ENCODE measurements at regions not wholly inside any gene's neighbourhood (a gene's known extent, or its start where the extent isn't known, plus 50 kb on each side); places are given as distances from the start of the nearest gene placed in this dataset.

DNA sequence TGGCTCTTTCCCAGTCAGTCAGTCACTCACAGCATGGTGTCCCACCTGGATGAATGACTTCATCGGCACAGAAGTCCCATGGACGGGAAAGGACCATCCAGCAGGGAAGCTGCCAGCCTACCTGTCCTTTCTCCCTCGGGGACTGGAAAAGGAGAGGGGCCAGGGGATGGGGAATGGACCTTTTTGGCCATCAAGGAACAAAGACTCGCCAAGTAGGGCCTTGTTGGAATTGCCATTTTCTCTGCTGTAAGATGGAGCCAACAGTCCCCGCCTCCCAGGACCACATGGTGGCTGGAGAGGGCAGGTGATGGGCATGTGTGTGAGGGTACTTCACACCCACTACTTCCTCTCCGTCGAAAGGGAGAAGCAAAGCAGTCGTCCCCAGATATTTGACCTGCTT, 67.8 kb upstream of the LHX1 start:
- DNase-seq = no peak

DNA sequence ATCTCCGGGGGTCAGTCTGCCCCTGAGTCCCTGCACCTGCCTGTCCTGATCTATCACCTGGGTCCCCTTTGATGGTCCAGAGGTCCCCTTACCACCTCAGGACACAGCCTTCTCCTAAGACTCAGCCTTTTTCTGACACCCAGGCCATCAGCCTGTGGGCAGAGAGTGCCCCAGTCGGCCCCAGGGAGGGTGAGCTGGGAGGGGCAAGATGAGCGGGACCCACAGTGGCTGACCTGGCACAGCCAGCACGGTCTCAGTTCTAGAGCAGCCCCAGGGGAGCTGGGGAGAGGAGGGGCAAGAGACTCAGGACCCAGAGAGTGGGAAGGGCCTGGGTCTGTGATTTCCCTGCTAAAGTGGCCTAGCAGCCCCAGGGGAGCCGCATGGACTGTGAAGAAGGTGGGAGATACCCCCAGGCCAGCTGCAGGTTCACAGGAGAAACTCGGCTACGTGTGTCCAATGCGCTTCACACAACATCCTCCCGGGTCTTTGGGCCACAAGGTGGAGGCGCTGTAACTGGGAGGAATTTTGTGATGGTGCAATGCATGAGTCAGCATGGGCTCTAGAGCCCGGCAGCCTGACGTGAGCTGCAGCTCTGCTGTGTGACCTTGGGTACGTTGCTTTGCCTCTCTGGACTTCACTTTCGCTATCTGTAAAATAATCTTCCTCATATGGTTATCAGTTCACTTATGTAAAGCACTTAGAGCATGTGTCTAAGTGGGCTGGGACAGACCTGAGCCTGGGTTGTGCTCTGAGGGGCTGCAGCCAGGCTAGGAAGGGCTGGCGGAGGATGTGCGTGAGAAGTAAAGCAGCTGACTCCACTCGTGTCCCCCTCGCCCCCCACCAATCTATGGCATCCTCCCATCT, 67.2 kb upstream of the LHX1 start:
- no peak for DNase-seq

DNA sequence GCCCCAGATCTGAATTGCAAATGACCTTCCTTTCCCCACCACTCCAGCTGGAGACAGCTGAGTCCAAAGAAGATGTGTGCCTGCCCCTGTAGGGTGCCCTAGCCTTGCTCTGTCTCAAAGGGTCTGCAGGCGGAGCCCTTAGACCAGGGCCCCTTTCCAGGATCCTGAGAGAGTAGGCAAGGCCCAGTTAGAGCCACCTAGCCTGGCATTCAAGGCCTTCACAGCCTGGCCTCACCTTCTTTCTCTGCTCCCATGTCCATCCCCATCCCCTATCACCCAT, 66.6 kb upstream of the LHX1 start:
- no peak for DNase-seq

DNA sequence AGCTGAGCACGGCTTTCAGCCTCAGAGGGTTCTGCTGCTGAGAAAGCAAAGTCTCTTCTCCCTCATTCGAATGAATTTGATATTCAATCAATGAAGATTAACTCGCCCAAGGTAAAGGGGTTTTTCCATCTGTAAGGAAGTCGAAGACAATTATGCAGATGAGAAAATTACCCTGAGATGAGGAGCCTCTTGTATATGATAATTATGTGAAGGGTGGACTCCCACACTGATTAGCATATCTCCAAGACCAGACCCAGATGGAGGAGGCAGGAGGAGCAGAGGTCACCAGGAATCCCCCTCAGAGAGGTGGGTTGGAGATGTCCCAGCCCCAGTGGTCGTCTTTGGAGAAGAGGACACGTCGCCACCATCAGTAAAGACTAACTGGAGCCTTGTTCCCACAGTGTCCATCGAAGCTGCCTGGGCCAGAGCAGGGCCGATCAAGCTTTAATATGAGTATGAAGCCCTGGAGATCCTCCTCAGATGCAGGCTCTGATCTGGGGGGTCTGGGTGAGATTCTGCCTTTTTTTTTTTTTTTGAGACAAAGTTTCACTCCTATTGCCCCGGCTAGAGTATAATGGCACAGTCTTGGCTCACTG, 61.5 kb upstream of the LHX1 start:
- DNase-seq = no peak

DNA sequence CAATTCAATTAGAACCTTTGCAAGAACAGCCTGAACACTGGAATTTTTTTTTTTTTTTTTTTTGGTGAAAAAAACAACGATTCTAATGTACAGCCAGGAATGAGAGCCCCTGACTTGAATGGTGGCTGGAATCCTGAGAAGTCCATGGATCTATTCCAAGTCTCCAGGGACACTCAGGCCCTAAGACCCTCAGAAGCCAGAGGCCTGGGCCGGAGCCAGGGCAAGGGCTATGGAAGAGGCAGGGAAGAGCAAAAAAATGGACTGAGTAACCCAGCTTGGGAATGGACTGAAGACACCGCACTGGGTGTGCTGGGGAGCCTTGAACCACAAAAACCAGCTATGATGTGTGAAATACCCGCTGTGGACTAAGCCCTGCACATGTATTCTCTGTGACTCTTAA, 60.3 kb upstream of the LHX1 start:
- DNase-seq = no peak

DNA sequence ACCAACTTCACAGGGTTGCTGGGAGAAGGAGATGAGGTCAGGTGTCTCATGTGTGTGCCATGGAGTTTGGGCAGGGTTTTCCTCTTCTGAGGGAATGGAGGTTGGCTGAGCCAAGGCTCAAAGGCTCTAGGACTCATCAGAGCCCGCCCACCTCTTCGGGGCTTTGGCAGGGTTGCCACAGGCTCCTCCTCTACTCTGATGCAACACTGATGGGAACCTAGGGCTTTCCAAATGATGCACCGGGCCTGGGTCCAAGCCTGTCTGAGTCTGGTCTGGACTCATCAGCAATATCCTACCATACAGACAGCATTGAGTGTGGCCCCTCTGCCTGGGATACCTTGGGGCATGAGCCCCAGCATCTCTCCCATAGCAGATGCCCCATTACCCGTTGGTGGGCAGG, 59.5 kb upstream of the LHX1 start:
- no peak for DNase-seq

DNA sequence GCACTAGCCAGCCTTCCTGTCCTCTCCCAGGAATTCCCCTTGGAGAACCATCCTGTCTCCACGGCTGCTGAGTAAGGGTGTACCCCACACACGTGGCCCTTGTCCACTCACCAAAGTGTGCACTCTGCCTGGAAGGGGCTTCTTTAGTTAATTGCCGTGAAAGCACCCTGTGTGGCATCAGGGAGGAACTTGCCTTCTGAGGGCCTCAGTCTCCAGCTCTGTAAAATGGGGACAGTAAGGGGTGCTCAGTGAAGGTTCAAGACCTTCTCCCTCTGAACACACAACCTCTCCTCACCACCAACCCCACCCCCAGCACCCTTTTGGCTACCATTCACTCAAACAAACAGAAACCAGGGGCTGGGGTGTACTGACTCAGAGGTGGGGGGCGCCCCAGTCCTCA, 59.1 kb upstream of the LHX1 start:
- DNase-seq = no peak

DNA sequence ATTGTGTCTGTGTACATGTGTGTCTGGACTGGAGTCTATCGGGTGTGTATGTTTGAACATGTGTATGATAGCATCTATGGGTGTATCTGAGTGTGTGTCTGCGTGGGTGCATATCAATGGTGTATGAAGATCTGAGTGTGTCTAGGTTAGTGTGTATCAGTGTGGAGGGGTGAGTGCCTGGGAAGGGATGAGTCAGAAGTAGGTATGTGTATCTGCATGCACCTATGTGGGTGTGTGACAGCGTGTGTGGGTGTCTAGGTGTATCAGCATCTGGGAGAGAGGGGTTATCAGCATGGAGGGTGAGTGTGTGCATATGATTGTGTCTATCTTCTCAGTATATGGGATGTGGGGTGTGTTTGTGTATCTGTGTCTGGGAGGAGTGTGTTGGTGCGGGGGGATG, 58.2 kb upstream of the LHX1 start:
- DNase-seq = no peak

DNA sequence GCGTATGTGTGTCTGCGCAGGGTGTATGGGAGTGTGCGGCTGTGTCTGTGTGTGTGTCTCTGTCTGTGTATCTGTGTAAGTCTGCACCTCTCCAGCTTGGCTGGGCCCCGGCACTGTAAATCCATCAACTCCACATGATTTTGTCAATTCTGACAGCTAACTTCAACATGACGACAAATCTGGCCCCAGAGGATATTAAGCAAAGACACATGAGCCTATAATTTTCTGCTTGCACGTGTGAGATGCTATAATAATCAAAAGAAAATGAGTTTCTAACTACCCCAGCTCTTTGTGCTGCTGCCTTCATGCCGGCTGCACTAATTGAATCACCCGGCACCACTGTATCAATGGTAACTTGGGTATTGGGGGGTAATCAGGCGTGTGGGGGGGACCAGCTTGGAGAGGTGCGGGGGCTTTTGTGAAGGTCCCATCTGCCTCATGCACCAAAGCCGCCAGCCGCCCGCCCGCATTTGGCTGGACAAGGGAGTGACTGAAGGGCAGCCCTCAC, 57.6 kb upstream of the LHX1 start:
- DNase-seq = no peak

DNA sequence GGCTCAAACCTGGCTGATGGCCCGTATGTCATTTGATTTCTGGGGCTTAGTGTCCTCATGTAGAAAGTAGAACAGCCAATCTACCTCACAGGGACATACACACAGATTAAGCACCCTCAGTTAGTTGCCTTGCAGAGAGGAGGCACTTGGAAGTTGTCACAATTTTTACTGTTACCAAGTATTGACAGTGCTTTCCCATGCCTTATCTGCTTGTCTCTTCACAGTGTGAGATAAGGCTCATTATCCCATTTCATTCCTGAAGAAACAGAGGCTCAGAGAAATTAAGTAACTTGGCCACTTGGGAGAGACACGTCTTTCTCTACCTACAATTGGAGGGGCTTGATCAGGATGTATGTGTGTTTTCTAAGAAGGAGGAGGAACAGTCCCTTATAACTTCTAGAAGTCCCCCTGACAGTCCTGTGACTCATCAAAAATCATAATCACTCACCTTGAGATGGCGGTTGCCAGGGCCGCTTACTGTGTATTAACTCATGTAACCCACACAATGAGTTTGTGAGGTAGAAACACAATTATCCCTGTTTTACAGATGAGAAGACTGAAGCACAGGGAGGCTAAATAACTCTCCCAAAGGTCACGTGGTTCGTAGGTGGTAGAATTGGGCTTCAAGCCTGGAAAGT, 56.9 kb upstream of the LHX1 start:
- DNase-seq = no peak

DNA sequence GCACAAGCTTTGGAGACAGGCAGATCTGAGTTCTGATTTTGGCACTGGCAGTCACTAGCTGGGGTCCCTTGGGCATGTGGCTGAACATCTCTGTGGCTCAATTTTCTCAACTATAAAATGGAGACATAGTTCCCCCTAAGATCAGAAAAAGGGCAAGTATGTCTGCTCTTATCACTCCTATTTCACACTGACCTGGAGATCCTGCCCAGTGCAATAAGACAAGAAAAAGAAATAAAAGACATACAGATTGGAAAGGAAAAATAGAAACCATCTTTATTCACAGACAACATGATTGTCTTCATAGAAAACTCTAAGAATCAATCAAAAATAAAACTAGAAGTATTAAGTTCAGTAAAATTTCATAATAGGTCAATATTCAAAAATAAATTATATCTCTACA, 56.0 kb upstream of the LHX1 start:
- no peak for DNase-seq

DNA sequence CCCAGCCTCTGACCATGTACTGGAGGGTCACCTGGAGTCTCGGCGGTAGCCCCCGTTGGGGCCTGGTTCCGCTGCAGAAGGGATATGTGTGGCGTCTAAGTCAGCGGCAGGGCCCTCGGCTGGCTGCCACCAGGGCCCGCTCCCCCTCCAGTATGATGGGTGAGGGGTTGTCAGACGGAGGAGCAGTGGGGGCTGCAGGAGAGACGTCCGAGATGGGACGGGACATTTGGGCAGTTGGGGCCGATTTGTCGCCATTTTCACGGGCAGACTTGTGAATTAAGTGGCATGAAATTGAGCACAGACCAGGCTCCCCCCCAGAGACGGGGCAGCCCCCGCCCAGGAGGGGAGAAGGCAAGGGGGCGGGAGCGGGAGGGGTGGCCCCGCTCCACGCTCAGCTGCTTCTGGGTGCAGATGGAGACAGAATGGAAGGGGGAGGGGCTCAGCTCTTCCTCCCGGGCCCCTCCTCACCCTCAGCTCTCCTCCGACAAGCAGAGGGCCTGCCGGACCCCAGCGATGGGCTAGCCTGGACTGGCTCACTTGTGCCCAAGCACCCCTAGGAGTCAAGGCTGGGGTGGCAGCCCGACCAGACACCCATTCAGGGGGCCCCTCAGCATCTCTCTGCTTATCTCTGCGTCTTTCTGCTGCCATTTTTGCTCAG, 52.7 kb upstream of the LHX1 start:
- DNase-seq = no peak

DNA sequence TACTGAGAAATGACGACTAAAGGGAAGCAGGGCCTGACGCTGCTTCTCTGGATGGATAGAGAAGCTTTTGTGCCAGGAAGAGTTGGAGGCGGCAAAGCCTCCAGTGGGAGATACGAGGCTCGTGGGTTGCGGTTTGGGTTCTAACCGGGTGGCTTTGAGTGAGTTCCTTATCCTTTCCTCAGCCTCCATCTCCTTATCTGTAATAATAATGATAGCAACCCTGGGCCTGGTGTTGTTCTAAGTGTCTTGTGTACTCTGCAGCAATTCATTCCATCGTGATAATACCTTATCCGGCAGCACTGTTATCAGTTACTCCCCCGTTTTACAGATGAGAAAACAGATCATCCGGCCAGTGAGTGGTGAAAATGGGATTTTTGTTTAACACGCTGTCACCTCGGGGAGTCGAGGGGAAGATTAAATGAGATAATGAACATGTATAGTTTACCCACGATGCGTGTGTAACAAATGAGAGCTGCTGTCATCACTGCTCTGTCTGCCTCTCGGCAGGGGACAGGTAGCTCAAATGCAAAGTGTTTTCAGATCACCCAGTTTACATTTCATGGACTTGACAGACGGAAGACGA, 52.0 kb upstream of the LHX1 start:
- no peak for DNase-seq

DNA sequence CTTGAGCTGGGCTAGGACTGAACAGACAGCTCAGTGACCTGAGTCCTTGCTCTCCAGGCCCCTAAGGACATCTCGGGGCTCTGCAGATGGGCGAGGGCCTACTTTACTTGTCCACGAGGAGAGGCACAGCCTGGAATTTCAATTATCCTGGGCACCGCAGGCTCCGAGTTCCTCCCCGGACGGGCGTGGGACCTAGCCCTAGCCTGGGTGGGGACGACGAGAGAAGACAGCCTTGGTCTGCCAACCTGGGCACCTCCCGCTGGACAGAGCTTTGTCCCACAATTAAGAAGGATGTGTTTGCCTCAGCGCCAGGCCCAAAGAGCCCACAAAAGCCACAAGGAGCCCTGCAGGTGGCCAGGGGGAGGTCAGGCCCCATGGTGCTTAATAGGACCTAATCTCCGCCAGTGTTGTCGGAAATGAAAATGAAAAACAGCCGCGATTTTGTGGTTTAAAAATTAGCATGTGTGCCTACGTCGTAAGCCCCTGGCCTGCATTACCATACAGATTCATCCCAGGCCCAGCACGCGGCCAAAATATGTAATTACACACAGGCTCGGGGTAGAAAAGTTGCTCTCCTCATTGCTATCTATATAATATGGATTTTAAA, 51.4 kb upstream of the LHX1 start:
- no peak for DNase-seq

Data from T-helper 2 cell (primary cell).